Fibroblast of skin of scalp (primary cell): ENCODE measurements at regions not wholly inside any gene's neighbourhood (a gene's known extent, or its start where the extent isn't known, plus 50 kb on each side); places are given as distances from the start of the nearest gene placed in this dataset.

ENCODE experiments used
- DNase-seq: peaks from one replicate; pipeline ENCODE4 v3.0.0-alpha.2; 2013

GRCh38 chr2:129722306-129723019 is 257.0 kb upstream of the RAB6C start:
- no peak for DNase-seq

- no peak for DNase-seq
Measured at GRCh38 chr2:129723277-129724020, 256.0 kb upstream of the RAB6C start.

GRCh38 chr2:129724021-129724757 is 255.3 kb upstream of the RAB6C start:
- no peak for DNase-seq

GRCh38 chr2:129726216-129726615 is 253.2 kb upstream of the RAB6C start:
- DNase-seq = no peak

GRCh38 chr2:129727286-129727685 is 252.2 kb upstream of the RAB6C start:
- DNase-seq = no peak

GRCh38 chr2:129728035-129728972 is 251.2 kb upstream of the RAB6C start:
- DNase-seq = no peak

- DNase-seq = no peak
Measured at GRCh38 chr2:129729011-129729410, 250.5 kb upstream of the RAB6C start.

GRCh38 chr2:129729646-129730045 is 249.8 kb upstream of the RAB6C start:
- DNase-seq = no peak

GRCh38 chr2:129730979-129731378 is 248.5 kb upstream of the RAB6C start:
- DNase-seq = no peak

- DNase-seq = no peak
Measured at GRCh38 chr2:129731907-129732629, 247.4 kb upstream of the RAB6C start.

- no peak for DNase-seq
Measured at GRCh38 chr2:129732630-129733026, 246.8 kb upstream of the RAB6C start.

- no peak for DNase-seq
Measured at GRCh38 chr2:129733041-129733440, 246.4 kb upstream of the RAB6C start.

- DNase-seq = no peak
Measured at GRCh38 chr2:129733579-129733978, 245.9 kb upstream of the RAB6C start.

- no peak for DNase-seq
Measured at GRCh38 chr2:129734343-129735034, 245.0 kb upstream of the RAB6C start.

- no peak for DNase-seq
Measured at GRCh38 chr2:129735576-129735975, 243.9 kb upstream of the RAB6C start.

- no peak for DNase-seq
Measured at GRCh38 chr2:129737660-129738527, 241.6 kb upstream of the RAB6C start.

GRCh38 chr2:129738799-129739198 is 240.7 kb upstream of the RAB6C start:
- DNase-seq = no peak

GRCh38 chr2:129740504-129740903 is 239.0 kb upstream of the RAB6C start:
- no peak for DNase-seq

- no peak for DNase-seq
Measured at GRCh38 chr2:129741165-129741564, 238.3 kb upstream of the RAB6C start.

GRCh38 chr2:129741623-129742022 is 237.8 kb upstream of the RAB6C start:
- DNase-seq = no peak
